Omental fat pad (tissue), 3 donors: ENCODE measurements at regions not wholly inside any gene's neighbourhood (a gene's known extent, or its start where the extent isn't known, plus 50 kb on each side); places are given as distances from the start of the nearest gene placed in this dataset.

Source experiments
- ATAC-seq: fragments of 150-250 bp; one replicate; pipeline ENCODE4 v1.9.1; 2016; ENCODE audit warnings: mild to moderate bottlenecking, moderate library complexity; ENCODE audit not compliant: low FRiP score
- DNase-seq: peaks from one replicate; pipeline ENCODE4 v3.0.0-alpha.2; 2019; ENCODE audit warnings: low spot score
- CTCF ChIP-seq, 3 donors: fragments of 450-650 bp; IDR thresholded peaks; one replicate each; pipeline ENCODE4 v1.5.1; 2016 to 2017; ENCODE audit warnings: antibody characterized with exemption in 3 of 3, mild to moderate bottlenecking in 3 of 3, moderate library complexity in 2 of 3

DNA sequence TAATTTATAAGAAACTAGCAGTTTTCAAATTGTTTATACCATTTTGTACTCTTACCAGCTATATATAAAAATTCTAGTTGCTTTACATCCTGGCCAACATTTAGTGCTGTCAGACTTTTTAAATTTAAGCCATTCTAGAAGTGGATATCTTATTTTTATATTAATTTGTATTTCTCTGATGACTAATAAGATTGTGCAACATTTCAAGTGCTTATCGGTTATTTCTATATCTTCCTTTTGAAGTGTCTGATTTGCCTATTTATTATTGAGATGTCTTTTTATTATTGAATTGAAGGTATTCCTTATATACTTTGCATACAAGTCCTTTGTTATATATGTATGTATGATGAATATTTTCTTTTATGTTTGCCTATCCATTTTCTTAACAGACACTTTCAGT is 324.0 kb downstream of the ELAVL2 start:
- no peak for TF ChIP-seq CTCF (IDR thresholded peaks at IDR 0.05)
- no peak for DNase-seq
- ATAC-seq: no peak

DNA sequence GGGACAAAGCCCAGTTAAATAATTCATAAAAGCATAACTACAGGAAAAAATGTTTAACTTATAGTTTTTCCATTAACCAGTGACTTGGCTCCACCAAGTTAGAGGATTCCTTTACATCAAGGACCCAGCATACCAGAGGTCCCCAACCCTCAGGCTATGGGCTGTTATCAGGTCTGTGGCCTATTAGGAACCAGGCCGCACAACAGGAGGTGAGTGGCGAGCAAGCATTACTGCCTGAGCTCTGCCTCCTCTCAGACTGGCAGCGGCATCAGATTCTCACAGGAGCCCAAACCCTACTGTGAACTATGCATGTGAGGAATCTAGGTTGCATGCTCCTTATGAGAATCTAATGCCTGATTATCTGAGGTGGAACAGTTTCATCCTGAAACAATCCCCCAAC is 303.1 kb downstream of the ELAVL2 start:
- no peak for TF ChIP-seq CTCF (IDR thresholded peaks at IDR 0.05)
- DNase-seq (no peak), ATAC-seq (no peak)

DNA sequence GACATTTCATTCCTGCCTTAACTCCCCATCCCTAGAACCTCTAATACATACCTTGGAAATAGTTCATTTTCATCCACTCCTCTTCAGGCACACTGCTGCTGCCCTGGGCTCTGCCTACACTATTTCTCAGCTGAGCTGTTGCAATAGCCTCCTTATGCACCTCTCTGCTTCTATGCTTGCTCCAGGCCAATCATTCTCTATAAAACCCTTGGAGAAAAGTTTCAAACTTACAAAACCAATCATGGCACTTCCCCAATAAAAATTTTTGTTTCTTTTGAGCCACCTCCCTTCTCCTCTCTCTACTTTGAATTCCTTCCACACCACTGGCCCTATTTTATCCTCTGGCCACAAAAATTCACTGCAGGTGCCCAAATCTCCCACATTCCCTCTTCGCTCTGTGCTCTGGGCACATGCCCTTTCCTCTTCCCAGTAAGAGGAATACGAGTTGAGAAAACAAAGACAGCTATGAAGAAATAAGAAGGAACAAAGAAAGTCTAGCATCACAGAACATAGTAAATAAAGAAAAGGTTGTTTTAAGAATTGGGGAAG is 301.4 kb downstream of the ELAVL2 start:
- DNase-seq (no peak), ATAC-seq (no peak)
- no peak for TF ChIP-seq CTCF (IDR thresholded peaks at IDR 0.05)

GRCh38 chr9:23526806-23527205 is 299.2 kb downstream of the ELAVL2 start:
- DNase-seq (no peak), ATAC-seq (no peak)
- TF ChIP-seq CTCF (IDR thresholded peaks at IDR 0.05): no peak

DNA sequence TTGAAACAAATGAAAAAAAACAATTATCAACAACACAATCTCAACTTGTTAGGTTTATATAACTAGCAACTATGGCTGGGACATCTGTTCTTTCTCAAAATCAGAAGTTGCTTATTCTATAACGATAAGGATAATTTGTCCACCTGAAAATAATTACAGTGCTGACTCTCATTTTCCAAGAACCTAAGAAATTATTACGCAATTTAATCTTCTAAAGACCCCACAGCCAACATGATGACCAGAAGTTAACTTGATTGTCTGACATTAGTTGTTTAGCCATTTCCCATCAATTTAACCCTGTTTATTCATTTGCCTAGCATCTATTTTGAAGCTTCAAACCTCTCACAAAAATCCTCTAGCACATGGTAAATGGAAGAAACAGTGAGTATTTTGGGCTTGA is 293.8 kb downstream of the ELAVL2 start:
- ATAC-seq (no peak), DNase-seq (no peak)
- TF ChIP-seq CTCF (IDR thresholded peaks at IDR 0.05): no peak

- ATAC-seq: no peak
- TF ChIP-seq CTCF (IDR thresholded peaks at IDR 0.05): no peak
- DNase-seq: no peak
Measured at GRCh38 chr9:23537192-23538066, 288.6 kb downstream of the ELAVL2 start.

- no peak for TF ChIP-seq CTCF (IDR thresholded peaks at IDR 0.05)
- ATAC-seq (no peak), DNase-seq (no peak)
Measured at GRCh38 chr9:23538067-23538402, 288.0 kb downstream of the ELAVL2 start.
